NCI-H446 (cell line): ENCODE measurements at regions not wholly inside any gene's neighbourhood (a gene's known extent, or its start where the extent isn't known, plus 50 kb on each side); places are given as distances from the start of the nearest gene placed in this dataset.
"Not testable (repeated sequence)": the region's sequence is repeated elsewhere in the genome, so short reads cannot be mapped to it uniquely, and the experiment has no call there.

ENCODE experiments used
- DNase-seq, 2 experiments: peaks; one replicate each; lab custom pipeline; 2025; lab: John Stamatoyannopoulos, UW

GRCh38 chr5:105036814-105037213 is 1474.2 kb upstream of the NUDT12 start:
- DNase-seq: not testable (repeated sequence)

- no peak for DNase-seq
Measured at GRCh38 chr5:105034401-105034763, 1471.8 kb upstream of the NUDT12 start.

- DNase-seq: no peak
Measured at GRCh38 chr5:105033637-105034400, 1471.2 kb upstream of the NUDT12 start.

GRCh38 chr5:105032917-105033316 is 1470.3 kb upstream of the NUDT12 start:
- no peak for DNase-seq

GRCh38 chr5:105030153-105030552 is 1467.6 kb upstream of the NUDT12 start:
- DNase-seq: no peak

GRCh38 chr5:105015098-105015497 is 1452.5 kb upstream of the NUDT12 start:
- no peak for DNase-seq

- DNase-seq: no peak
Measured at GRCh38 chr5:104998572-104998971, 1436.0 kb upstream of the NUDT12 start.

GRCh38 chr5:104998169-104998568 is 1435.6 kb upstream of the NUDT12 start:
- no peak for DNase-seq

GRCh38 chr5:104987074-104987473 is 1424.5 kb upstream of the NUDT12 start:
- no peak for DNase-seq

GRCh38 chr5:104977529-104977928 is 1414.9 kb upstream of the NUDT12 start:
- peak in 1 of 2 experiments; percentile 26 for DNase-seq

- peak in 1 of 2 experiments; percentile 54 for DNase-seq
Measured at GRCh38 chr5:104967806-104968410, 1405.3 kb upstream of the NUDT12 start.

GRCh38 chr5:104965006-104965405 is 1402.4 kb upstream of the NUDT12 start:
- peak in 1 of 2 experiments; percentile 42 for DNase-seq

- DNase-seq: peak in 1 of 2 experiments; percentile 5
Measured at GRCh38 chr5:104955479-104955878, 1392.9 kb upstream of the NUDT12 start.

- no peak for DNase-seq
Measured at GRCh38 chr5:104952876-104953275, 1390.3 kb upstream of the NUDT12 start.

GRCh38 chr5:104951829-104952228 is 1389.2 kb upstream of the NUDT12 start:
- no peak for DNase-seq

GRCh38 chr5:104947076-104947475 is 1384.5 kb upstream of the NUDT12 start:
- DNase-seq: no peak

GRCh38 chr5:104942735-104943134 is 1380.1 kb upstream of the NUDT12 start:
- no peak for DNase-seq

GRCh38 chr5:104941030-104941645 is 1378.5 kb upstream of the NUDT12 start:
- no peak for DNase-seq

GRCh38 chr5:104937598-104937997 is 1375.0 kb upstream of the NUDT12 start:
- no peak for DNase-seq

GRCh38 chr5:104932431-104932830 is 1369.8 kb upstream of the NUDT12 start:
- DNase-seq: no peak

GRCh38 chr5:104928906-104929520 is 1366.4 kb upstream of the NUDT12 start:
- no peak for DNase-seq

GRCh38 chr5:104915226-104915625 is 1352.6 kb upstream of the NUDT12 start:
- no peak for DNase-seq
